ENCODE measurements at regions not wholly inside any gene's neighbourhood (a gene's known extent, or its start where the extent isn't known, plus 50 kb on each side); places are given as distances from the start of the nearest gene placed in this dataset.
A peak's percentile ranks its signal among the peaks of the same experiment; 100 is the strongest.

DNA sequence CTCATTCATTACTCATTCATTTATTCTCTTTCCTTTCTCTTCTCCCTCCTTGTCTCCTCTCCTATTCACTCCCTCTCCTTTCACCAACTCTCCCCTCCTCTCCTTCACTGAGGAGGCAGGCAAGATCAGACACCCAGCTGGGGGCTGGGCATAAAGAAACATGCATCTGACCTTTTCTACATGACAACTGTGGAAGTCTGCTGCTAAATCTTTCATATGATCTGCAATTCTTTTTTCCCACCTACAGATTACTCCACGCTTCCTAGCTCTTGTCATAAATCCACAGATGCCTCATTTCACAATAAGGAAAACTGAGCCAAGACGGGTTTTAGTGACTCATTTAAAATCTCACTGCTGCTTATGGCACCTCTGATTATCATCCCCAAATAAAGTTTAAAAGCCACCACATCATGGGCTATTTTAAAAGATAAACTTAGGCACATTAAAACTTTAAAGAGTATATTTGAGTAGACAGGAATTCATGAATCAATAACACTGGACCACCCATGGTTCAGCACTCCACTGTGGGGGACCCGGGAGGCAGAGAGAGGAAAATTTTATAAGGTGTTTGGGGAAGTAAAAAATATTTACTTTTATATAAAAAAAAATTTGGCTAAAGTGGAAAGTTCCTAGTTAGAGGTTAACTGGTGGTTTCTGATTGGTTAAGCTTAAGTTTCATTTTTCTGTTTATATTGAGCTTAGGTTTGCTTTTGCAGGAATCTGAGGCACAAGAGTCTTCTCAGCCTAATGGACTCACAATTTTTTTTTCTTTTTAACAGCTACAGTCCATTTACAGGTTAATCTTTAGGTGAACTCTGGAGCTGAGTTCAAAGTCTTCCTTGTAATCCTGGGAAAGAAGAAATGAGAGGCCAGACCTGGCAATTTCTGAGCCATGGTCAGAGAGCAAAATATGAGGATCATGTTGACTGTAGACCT, 55.8 kb upstream of the DNAH14 start (continued):
- TF ChIP-seq, protein P1, sequence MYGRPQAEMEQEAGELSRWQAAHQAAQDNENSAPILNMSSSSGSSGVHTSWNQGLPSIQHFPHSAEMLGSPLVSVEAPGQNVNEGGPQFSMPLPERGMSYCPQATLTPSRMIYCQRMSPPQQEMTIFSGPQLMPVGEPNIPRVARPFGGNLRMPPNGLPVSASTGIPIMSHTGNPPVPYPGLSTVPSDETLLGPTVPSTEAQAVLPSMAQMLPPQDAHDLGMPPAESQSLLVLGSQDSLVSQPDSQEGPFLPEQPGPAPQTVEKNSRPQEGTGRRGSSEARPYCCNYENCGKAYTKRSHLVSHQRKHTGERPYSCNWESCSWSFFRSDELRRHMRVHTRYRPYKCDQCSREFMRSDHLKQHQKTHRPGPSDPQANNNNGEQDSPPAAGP (tag by site-specific recombination; IDR thresholded peaks at IDR 0.05), result no peak
- TF ChIP-seq, protein P2, sequence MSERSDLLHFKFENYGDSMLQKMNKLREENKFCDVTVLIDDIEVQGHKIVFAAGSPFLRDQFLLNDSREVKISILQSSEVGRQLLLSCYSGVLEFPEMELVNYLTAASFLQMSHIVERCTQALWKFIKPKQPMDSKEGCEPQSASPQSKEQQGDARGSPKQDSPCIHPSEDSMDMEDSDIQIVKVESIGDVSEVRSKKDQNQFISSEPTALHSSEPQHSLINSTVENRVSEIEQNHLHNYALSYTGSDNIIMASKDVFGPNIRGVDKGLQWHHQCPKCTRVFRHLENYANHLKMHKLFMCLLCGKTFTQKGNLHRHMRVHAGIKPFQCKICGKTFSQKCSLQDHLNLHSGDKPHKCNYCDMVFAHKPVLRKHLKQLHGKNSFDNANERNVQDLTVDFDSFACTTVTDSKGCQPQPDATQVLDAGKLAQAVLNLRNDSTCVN (tag by site-specific recombination; optimal IDR thresholded peaks at IDR 0.05), result no peak
- 0 out of 2 replicates have a peak, but pooled peaks have one; percentile 9 for TF ChIP-seq GFI1B (tag by site-specific recombination; IDR thresholded peaks at IDR 0.05)
- no peak for TF ChIP-seq ZNF202 (tag by site-specific recombination; IDR thresholded peaks at IDR 0.05; ENCODE audit: borderline replicate concordance)
- no peak for TF ChIP-seq ZNF48 (tag by site-specific recombination; IDR thresholded peaks at IDR 0.05)
- TF ChIP-seq ZNF600 (tag by site-specific recombination; IDR thresholded peaks at IDR 0.05), result peak; percentile 29; the same call in 1 of the 2 replicates
- peak; percentile 80 for TF ChIP-seq ZSCAN30 (tag by site-specific recombination; IDR thresholded peaks at IDR 0.05)
- no peak for TF ChIP-seq ZBTB8A (tag by site-specific recombination; IDR thresholded peaks at IDR 0.05)
- TF ChIP-seq ZNF394 (tag by site-specific recombination; IDR thresholded peaks at IDR 0.05; ENCODE audit: borderline replicate concordance), result no peak
- TF ChIP-seq, protein P3, sequence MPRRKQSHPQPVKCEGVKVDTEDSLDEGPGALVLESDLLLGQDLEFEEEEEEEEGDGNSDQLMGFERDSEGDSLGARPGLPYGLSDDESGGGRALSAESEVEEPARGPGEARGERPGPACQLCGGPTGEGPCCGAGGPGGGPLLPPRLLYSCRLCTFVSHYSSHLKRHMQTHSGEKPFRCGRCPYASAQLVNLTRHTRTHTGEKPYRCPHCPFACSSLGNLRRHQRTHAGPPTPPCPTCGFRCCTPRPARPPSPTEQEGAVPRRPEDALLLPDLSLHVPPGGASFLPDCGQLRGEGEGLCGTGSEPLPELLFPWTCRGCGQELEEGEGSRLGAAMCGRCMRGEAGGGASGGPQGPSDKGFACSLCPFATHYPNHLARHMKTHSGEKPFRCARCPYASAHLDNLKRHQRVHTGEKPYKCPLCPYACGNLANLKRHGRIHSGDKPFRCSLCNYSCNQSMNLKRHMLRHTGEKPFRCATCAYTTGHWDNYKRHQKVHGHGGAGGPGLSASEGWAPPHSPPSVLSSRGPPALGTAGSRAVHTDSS (tag by site-specific recombination; IDR thresholded peaks at IDR 0.05), result no peak; the same call in 1 of the 2 replicates
- TF ChIP-seq ZIC2 (tag by site-specific recombination; IDR thresholded peaks at IDR 0.05), result no peak; the same call in 1 of the 2 replicates
- no peak for TF ChIP-seq ZNF830 (tag by site-specific recombination; IDR thresholded peaks at IDR 0.05; ENCODE audit: low read depth)
- TF ChIP-seq, protein P4, sequence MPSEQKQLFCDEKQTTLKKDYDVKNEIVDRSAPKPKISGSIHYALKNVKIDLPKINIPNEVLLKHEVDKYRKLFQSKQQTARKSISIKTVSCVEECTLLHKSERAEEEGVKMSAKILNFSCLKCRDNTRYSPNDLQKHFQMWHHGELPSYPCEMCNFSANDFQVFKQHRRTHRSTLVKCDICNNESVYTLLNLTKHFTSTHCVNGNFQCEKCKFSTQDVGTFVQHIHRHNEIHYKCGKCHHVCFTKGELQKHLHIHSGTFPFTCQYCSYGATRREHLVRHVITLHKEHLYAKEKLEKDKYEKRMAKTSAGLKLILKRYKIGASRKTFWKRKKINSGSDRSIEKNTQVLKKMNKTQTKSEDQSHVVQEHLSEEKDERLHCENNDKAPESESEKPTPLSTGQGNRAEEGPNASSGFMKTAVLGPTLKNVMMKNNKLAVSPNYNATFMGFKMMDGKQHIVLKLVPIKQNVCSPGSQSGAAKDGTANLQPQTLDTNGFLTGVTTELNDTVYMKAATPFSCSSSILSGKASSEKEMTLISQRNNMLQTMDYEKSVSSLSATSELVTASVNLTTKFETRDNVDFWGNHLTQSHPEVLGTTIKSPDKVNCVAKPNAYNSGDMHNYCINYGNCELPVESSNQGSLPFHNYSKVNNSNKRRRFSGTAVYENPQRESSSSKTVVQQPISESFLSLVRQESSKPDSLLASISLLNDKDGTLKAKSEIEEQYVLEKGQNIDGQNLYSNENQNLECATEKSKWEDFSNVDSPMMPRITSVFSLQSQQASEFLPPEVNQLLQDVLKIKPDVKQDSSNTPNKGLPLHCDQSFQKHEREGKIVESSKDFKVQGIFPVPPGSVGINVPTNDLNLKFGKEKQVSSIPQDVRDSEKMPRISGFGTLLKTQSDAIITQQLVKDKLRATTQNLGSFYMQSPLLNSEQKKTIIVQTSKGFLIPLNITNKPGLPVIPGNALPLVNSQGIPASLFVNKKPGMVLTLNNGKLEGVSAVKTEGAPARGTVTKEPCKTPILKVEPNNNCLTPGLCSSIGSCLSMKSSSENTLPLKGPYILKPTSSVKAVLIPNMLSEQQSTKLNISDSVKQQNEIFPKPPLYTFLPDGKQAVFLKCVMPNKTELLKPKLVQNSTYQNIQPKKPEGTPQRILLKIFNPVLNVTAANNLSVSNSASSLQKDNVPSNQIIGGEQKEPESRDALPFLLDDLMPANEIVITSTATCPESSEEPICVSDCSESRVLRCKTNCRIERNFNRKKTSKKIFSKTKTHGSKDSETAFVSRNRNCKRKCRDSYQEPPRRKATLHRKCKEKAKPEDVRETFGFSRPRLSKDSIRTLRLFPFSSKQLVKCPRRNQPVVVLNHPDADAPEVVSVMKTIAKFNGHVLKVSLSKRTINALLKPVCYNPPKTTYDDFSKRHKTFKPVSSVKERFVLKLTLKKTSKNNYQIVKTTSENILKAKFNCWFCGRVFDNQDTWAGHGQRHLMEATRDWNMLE (tag by site-specific recombination; conservative IDR thresholded peaks at IDR 0.05; ENCODE audit: low read depth), result peak; percentile 23; the same call in 1 of the 2 replicates
- TF ChIP-seq ZNF776 (tag by site-specific recombination; IDR thresholded peaks at IDR 0.05; ENCODE audit: borderline replicate concordance), result no peak
- TF ChIP-seq ZNF654 (tag by site-specific recombination; IDR thresholded peaks at IDR 0.05; ENCODE audit: low read depth), result no peak
- TF ChIP-seq ZNF530 (tag by site-specific recombination; IDR thresholded peaks at IDR 0.05; ENCODE audit: low read depth), result no peak
- no peak for TF ChIP-seq ZNF670 (tag by site-specific recombination; IDR thresholded peaks at IDR 0.05; ENCODE audit: low read depth)
- TF ChIP-seq, protein P5, sequence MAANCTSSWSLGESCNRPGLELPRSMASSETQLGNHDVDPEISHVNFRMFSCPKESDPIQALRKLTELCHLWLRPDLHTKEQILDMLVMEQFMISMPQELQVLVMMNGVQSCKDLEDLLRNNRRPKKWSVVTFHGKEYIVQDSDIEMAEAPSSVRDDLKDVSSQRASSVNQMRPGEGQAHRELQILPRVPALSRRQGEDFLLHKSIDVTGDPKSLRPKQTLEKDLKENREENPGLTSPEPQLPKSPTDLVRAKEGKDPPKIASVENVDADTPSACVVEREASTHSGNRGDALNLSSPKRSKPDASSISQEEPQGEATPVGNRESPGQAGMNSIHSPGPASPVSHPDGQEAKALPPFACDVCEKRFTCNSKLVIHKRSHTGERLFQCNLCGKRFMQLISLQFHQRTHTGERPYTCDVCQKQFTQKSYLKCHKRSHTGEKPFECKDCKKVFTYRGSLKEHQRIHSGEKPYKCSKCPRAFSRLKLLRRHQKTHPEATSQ (tag by site-specific recombination; IDR thresholded peaks at IDR 0.05), result no peak
- TF ChIP-seq ZNF610 (tag by site-specific recombination; IDR thresholded peaks at IDR 0.05; ENCODE audit: borderline replicate concordance), result no peak
- TF ChIP-seq, protein P6, sequence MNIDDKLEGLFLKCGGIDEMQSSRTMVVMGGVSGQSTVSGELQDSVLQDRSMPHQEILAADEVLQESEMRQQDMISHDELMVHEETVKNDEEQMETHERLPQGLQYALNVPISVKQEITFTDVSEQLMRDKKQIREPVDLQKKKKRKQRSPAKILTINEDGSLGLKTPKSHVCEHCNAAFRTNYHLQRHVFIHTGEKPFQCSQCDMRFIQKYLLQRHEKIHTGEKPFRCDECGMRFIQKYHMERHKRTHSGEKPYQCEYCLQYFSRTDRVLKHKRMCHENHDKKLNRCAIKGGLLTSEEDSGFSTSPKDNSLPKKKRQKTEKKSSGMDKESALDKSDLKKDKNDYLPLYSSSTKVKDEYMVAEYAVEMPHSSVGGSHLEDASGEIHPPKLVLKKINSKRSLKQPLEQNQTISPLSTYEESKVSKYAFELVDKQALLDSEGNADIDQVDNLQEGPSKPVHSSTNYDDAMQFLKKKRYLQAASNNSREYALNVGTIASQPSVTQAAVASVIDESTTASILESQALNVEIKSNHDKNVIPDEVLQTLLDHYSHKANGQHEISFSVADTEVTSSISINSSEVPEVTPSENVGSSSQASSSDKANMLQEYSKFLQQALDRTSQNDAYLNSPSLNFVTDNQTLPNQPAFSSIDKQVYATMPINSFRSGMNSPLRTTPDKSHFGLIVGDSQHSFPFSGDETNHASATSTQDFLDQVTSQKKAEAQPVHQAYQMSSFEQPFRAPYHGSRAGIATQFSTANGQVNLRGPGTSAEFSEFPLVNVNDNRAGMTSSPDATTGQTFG (tag by site-specific recombination; IDR thresholded peaks at IDR 0.05; ENCODE audit: borderline replicate concordance), result no peak
- no peak for TF ChIP-seq KLF10 (tag by site-specific recombination; IDR thresholded peaks at IDR 0.05)
- no peak for TF ChIP-seq ZNF223 (tag by site-specific recombination; IDR thresholded peaks at IDR 0.05)
- TF ChIP-seq ZNF335 (tag by site-specific recombination; conservative IDR thresholded peaks at IDR 0.05), result peak; percentile 33; the same call in 1 of the 2 replicates
- TF ChIP-seq ZNF10 (tag by site-specific recombination; IDR thresholded peaks at IDR 0.05), result peak; percentile 27; the same call in 1 of the 2 replicates

Measured in HEK293 (cell line).